H1 (cell line): ENCODE measurements at regions not wholly inside any gene's neighbourhood (a gene's known extent, or its start where the extent isn't known, plus 50 kb on each side); places are given as distances from the start of the nearest gene placed in this dataset.

Experiments used
- BACH1 ChIP-seq: IDR thresholded peaks from 2 replicates; pipeline ENCODE4 v1.6.1; 2012; ENCODE audit warnings: low read length, improper control_type of control experiment
- BRCA1 ChIP-seq: IDR thresholded peaks from 2 replicates; pipeline ENCODE4 v1.6.1; 2012; ENCODE audit warnings: low read depth, low read length, improper control_type of control experiment
- TAF1 ChIP-seq: IDR thresholded peaks from 2 replicates; pipeline ENCODE4 v1.6.1; 2011; ENCODE audit warnings: mild to moderate bottlenecking, low read depth, low read length
- TEAD4 ChIP-seq: IDR thresholded peaks from 2 replicates; pipeline ENCODE4 v1.6.1; 2012; ENCODE audit warnings: low read depth, low read length, inconsistent platforms, mixed read lengths
- YY1 ChIP-seq: IDR thresholded peaks from 2 replicates; pipeline ENCODE4 v1.6.1; 2011; ENCODE audit warnings: low read depth, mild to moderate bottlenecking, low read length
- ZNF274 ChIP-seq: IDR thresholded peaks from 2 replicates; pipeline ENCODE4 v1.7.0; 2012; ENCODE audit warnings: low read length, borderline replicate concordance; ENCODE audit errors: extremely low read depth
- TF ChIP-seq, protein P1 (sequence below), 3 experiments: IDR thresholded peaks; 1 replicate in 2 of 3; 2 replicates in 1 of 3; pipeline versions ENCODE4 v1.5.1 to v1.6.1; 2011; ENCODE audit warnings: low read length in 3 of 3, mild to moderate bottlenecking in 3 of 3, inconsistent platforms in 2 of 3, low read depth in 1 of 3, moderate library complexity in 1 of 3; ENCODE audit not compliant: insufficient read depth in 1 of 3; ENCODE audit errors: control extremely low read depth in 1 of 3

DNA sequence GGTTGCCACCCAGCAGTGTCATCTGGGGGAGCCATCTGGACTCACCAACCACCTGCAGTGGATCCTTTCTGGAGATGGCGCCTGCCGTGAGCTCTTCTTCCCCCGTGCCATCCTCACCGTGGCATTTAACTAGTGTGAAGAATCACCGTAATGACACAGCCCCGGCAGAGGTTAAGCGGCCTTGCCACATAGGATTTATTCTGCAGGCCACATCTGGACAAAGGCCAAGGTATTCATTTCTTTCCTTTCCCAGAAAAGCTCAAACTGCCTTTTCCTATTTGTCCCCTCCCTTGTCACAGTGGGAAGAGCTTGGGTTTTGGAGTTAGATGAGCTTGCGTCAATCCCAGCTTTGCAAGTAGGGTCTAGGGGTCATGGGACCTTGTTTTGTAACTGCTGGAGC is 88.4 kb downstream of the PXDC1 start:
- TF ChIP-seq, protein P1, sequence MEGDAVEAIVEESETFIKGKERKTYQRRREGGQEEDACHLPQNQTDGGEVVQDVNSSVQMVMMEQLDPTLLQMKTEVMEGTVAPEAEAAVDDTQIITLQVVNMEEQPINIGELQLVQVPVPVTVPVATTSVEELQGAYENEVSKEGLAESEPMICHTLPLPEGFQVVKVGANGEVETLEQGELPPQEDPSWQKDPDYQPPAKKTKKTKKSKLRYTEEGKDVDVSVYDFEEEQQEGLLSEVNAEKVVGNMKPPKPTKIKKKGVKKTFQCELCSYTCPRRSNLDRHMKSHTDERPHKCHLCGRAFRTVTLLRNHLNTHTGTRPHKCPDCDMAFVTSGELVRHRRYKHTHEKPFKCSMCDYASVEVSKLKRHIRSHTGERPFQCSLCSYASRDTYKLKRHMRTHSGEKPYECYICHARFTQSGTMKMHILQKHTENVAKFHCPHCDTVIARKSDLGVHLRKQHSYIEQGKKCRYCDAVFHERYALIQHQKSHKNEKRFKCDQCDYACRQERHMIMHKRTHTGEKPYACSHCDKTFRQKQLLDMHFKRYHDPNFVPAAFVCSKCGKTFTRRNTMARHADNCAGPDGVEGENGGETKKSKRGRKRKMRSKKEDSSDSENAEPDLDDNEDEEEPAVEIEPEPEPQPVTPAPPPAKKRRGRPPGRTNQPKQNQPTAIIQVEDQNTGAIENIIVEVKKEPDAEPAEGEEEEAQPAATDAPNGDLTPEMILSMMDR (IDR thresholded peaks at IDR 0.05; ENCODE audit: control extremely low read depth in 1 of 3, insufficient read depth in 1 of 3, low read depth in 1 of 3, low read length in 3 of 3), result no peak
- TF ChIP-seq BRCA1 (no peak), TEAD4 (no peak), YY1 (no peak), TAF1 (no peak), BACH1 (no peak), ZNF274 (no peak)
